HepG2 (cell line): ENCODE measurements at regions not wholly inside any gene's neighbourhood (a gene's known extent, or its start where the extent isn't known, plus 50 kb on each side); places are given as distances from the start of the nearest gene placed in this dataset.

Experiments used
- BCL6 ChIP-seq: IDR thresholded peaks from 2 replicates; pipeline ENCODE4 v1.6.1; 2016; ENCODE audit warnings: missing genetic modification reagents, missing compliant biosample characterization
- FOXA1 ChIP-seq, 2 experiments: fragments of 450-650 bp in 1 of 2; sonication (generic) in 1 of 2; formaldehyde crosslinking in 1 of 2; IDR thresholded peaks; 2 replicates each; pipeline versions ENCODE4 v1.4.0 to v1.6.1; 2016 to 2020; ENCODE audit warnings: missing genetic modification reagents in 1 of 2
- GATAD2A ChIP-seq: IDR thresholded peaks from 2 replicates; pipeline ENCODE4 v1.6.1; 2016
- HDAC1 ChIP-seq: sonication (generic); formaldehyde crosslinking; IDR thresholded peaks from 2 replicates; pipeline ENCODE4 v1.5.1; 2020; ENCODE audit warnings: mild to moderate bottlenecking, missing genetic modification reagents
- IRF2 ChIP-seq: IDR thresholded peaks from 2 replicates; pipeline ENCODE4 v1.6.1; 2018; ENCODE audit warnings: missing genetic modification reagents, missing compliant biosample characterization
- KDM6A ChIP-seq: IDR thresholded peaks from 2 replicates; pipeline ENCODE4 v1.6.1; 2016; ENCODE audit warnings: low read depth
- LCORL ChIP-seq, 2 experiments: fragments of 450-650 bp in 1 of 2; sonication (generic) in 1 of 2; formaldehyde crosslinking in 1 of 2; IDR thresholded peaks; 2 replicates each; pipeline versions ENCODE4 v1.5.0 to v1.6.1; 2017 to 2020; ENCODE audit warnings: antibody characterized with exemption in 1 of 2, missing genetic modification reagents in 1 of 2
- PAXIP1 ChIP-seq: sonication (generic); formaldehyde crosslinking; conservative IDR thresholded peaks from 2 replicates; pipeline ENCODE4 v1.4.0; 2020; ENCODE audit warnings: mild to moderate bottlenecking, missing genetic modification reagents, moderate library complexity
- RCOR2 ChIP-seq: IDR thresholded peaks from 2 replicates; pipeline ENCODE4 v1.6.1; 2016; ENCODE audit warnings: missing biosample characterization, missing genetic modification reagents
- SKI ChIP-seq: fragments of 450-650 bp; IDR thresholded peaks from one replicate; pipeline ENCODE4 v1.6.1; 2018; ENCODE audit warnings: mild to moderate bottlenecking; ENCODE audit not compliant: partially characterized antibody
- SMAD3 ChIP-seq: sonication (generic); formaldehyde crosslinking; IDR thresholded peaks from 2 replicates; pipeline ENCODE4 v1.4.0; 2020; ENCODE audit warnings: missing genetic modification reagents
- SOX13 ChIP-seq, 3 experiments: fragments of 450-650 bp in 1 of 3; sonication (generic) in 1 of 3; formaldehyde crosslinking in 1 of 3; IDR thresholded peaks in 2 of 3; conservative IDR thresholded peaks in 1 of 3; 2 replicates each; pipeline versions ENCODE4 v1.5.0 to v1.6.1; 2016 to 2020; ENCODE audit warnings: antibody characterized with exemption in 1 of 3, mild to moderate bottlenecking in 1 of 3, missing compliant biosample characterization in 1 of 3, missing genetic modification reagents in 1 of 3, moderate library complexity in 1 of 3
- ZBTB14 ChIP-seq: sonication (generic); formaldehyde crosslinking; IDR thresholded peaks from 2 replicates; pipeline ENCODE4 v1.4.0; 2020; ENCODE audit warnings: missing genetic modification reagents
- ZFP90 ChIP-seq: sonication (generic); formaldehyde crosslinking; IDR thresholded peaks from 2 replicates; pipeline ENCODE4 v1.8.0; 2022; ENCODE audit warnings: missing genetic modification reagents, mild to moderate bottlenecking, inconsistent platforms, borderline replicate concordance
- ZIK1 ChIP-seq: sonication (generic); formaldehyde crosslinking; IDR thresholded peaks from 2 replicates; pipeline ENCODE4 v1.5.0; 2020; ENCODE audit warnings: mild to moderate bottlenecking, low read depth, missing genetic modification reagents, borderline replicate concordance
- ZMAT3 ChIP-seq: sonication (generic); formaldehyde crosslinking; conservative IDR thresholded peaks from 2 replicates; pipeline ENCODE4 v1.7.0; 2021; ENCODE audit warnings: missing genetic modification reagents
- TF ChIP-seq, protein P1 (sequence below): sonication (generic); formaldehyde crosslinking; IDR thresholded peaks from 2 replicates; pipeline ENCODE4 v1.8.0; 2023; ENCODE audit warnings: mild to moderate bottlenecking, missing genetic modification reagents
- TF ChIP-seq, protein P2 (sequence below): sonication (generic); formaldehyde crosslinking; IDR thresholded peaks from 2 replicates; pipeline ENCODE4 v1.4.0; 2020; ENCODE audit warnings: missing genetic modification reagents

DNA sequence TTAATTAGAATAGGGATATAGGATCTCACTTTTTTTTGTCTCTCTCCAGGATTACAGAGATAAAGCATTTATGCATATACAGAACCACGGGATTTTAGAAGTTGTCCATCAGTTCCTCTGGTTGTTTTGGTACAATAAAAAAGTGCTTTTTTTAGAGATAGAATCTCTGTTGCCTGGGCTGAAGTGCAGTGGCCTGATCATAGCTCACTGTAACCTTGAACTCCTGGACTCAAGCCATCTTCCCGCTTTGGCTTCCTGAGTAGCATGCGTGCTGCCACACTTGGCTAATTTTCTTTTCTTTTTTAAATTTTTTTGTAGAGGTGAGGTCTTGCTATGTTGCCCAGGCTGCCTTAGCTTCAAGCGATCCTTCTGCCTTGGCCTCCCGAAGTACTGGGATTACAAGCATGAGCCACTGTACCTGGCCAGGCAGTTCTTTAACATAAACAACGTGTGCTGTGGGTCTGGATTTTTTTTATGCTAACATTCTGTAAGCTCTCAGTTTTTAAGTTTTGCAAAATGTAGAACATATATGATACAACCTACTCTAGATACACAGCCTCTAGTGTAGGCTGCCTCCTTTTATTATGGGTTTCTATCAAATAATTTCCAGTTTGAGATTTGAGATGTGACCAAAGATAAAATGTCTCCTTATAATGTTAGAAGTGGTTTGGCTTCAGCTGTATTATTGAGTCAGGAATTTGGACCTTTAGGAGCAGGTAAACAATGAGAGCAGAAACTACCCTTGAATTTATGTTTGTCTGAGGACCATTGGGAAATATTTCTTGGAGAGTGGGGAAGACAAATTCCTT, 57.4 kb upstream of the ULK4 start (continued):
- TF ChIP-seq, protein P1, sequence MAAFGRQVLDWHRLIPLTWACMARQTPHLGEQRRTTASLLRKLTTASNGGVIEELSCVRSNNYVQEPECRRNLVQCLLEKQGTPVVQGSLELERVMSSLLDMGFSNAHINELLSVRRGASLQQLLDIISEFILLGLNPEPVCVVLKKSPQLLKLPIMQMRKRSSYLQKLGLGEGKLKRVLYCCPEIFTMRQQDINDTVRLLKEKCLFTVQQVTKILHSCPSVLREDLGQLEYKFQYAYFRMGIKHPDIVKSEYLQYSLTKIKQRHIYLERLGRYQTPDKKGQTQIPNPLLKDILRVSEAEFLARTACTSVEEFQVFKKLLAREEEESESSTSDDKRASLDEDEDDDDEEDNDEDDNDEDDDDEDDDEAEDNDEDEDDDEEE (CRISPR knock-in tag): no peak
- TF ChIP-seq LCORL (IDR thresholded peaks at IDR 0.05) (0 out of 2 replicates have a peak, but pooled peaks have one; percentile 20), LCORL (CRISPR knock-in tag; IDR thresholded peaks at IDR 0.05) (no peak), PAXIP1 (CRISPR knock-in tag) (peak; percentile 53; the same call in 1 of the 2 replicates), ZMAT3 (peak; percentile 51; the same call in 1 of the 2 replicates), BCL6 (CRISPR knock-in tag) (peak; percentile 99), SKI (peak; percentile 58), HDAC1 (CRISPR knock-in tag) (peak; percentile 54; the same call in 1 of the 2 replicates), ZBTB14 (CRISPR knock-in tag) (no peak), SMAD3 (CRISPR knock-in tag) (0 out of 2 replicates have a peak, but pooled peaks have one; percentile 12), ZFP90 (0 out of 2 replicates have a peak, but pooled peaks have one; percentile 37), ZIK1 (no peak), RCOR2 (CRISPR knock-in tag) (peak; percentile 44; the same call in 1 of the 2 replicates), FOXA1 (IDR thresholded peaks at IDR 0.05) (no peak), FOXA1 (CRISPR knock-in tag; IDR thresholded peaks at IDR 0.05) (peak; percentile 52), IRF2 (CRISPR knock-in tag) (0 out of 2 replicates have a peak, but pooled peaks have one; percentile 25), SOX13 (IDR thresholded peaks at IDR 0.05) (no peak; the same call in 1 of the 2 replicates), SOX13 (CRISPR knock-in tag; conservative IDR thresholded peaks at IDR 0.05 in 1 of 2, IDR thresholded peaks at IDR 0.05 in 1 of 2) (peak in 1 of 2 experiments; percentile 72; a peak in 2 of 4 replicates), GATAD2A (peak; percentile 73; the same call in 1 of the 2 replicates), KDM6A (no peak)
- TF ChIP-seq, protein P2, sequence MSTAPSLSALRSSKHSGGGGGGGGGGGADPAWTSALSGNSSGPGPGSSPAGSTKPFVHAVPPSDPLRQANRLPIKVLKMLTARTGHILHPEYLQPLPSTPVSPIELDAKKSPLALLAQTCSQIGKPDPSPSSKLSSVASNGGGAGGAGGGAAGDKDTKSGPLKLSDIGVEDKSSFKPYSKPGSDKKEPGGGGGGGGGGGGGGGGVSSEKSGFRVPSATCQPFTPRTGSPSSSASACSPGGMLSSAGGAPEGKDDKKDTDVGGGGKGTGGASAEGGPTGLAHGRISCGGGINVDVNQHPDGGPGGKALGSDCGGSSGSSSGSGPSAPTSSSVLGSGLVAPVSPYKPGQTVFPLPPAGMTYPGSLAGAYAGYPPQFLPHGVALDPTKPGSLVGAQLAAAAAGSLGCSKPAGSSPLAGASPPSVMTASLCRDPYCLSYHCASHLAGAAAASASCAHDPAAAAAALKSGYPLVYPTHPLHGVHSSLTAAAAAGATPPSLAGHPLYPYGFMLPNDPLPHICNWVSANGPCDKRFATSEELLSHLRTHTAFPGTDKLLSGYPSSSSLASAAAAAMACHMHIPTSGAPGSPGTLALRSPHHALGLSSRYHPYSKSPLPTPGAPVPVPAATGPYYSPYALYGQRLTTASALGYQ: 0 out of 2 replicates have a peak, but pooled peaks have one; percentile 16
